H1 (cell line): ENCODE measurements at regions not wholly inside any gene's neighbourhood (a gene's known extent, or its start where the extent isn't known, plus 50 kb on each side); places are given as distances from the start of the nearest gene placed in this dataset.

Source experiments
- CTCF ChIA-PET: fragments of 300-600 bp; sonication (Branson Sonifier 250); formaldehyde crosslinking; loops from one replicate; lab custom pipeline; 2021; ENCODE audit not compliant: partially characterized antibody; lab: Charles Lee
- POLR2A ChIA-PET: fragments of 300-600 bp; sonication (Branson Sonifier 250); formaldehyde crosslinking; loops from one replicate; lab custom pipeline; 2021; ENCODE audit warnings: inconsistent platforms; ENCODE audit not compliant: partially characterized antibody; lab: Charles Lee
- DNase-seq, 2 experiments: peaks; one replicate each; pipeline versions ENCODE4 v3.0.0 to v3.0.0-alpha.2; 2010 to 2022; ENCODE audit warnings: low spot score in 2 of 2, low read depth in 1 of 2, mixed read lengths in 1 of 2
- FAIRE-seq: peaks from 2 replicates; lab custom pipeline; 2011; peaks lifted over from hg19 to GRCh38; lab: Jason Lieb, UNC
- H2AFZ ChIP-seq: 2 replicates; pipeline ENCODE4 v1.8.1; 2012; ENCODE audit warnings: low read length, inconsistent platforms
- H2AK5ac ChIP-seq: 2 replicates; pipeline ENCODE4 v1.6.1; 2013; ENCODE audit warnings: low read depth, low read length
- H2BK120ac ChIP-seq: replicated peaks from 2 replicates; pipeline ENCODE3; 2013; ENCODE audit warnings: low read depth, low read length, inconsistent platforms
- H2BK12ac ChIP-seq: 2 replicates; pipeline ENCODE4 v1.6.1; 2013; ENCODE audit warnings: low read depth, low read length
- H2BK15ac ChIP-seq: 2 replicates; pipeline ENCODE4 v1.6.1; 2013; ENCODE audit warnings: low read length
- H2BK20ac ChIP-seq: 2 replicates; pipeline ENCODE4 v1.6.1; 2013; ENCODE audit warnings: low read length
- H2BK5ac ChIP-seq: 2 replicates; pipeline ENCODE4 v1.6.1; 2013; ENCODE audit warnings: low read depth, low read length
- H3K14ac ChIP-seq: 2 replicates; pipeline ENCODE4 v1.6.1; 2013; ENCODE audit warnings: inconsistent platforms; ENCODE audit not compliant: insufficient read length
- H3K18ac ChIP-seq: 2 replicates; pipeline ENCODE4 v1.6.1; 2013; ENCODE audit warnings: low read length; ENCODE audit errors: extremely low read depth
- H3K23ac ChIP-seq: 2 replicates; pipeline ENCODE4 v1.6.1; 2013; ENCODE audit warnings: inconsistent platforms; ENCODE audit not compliant: insufficient read length
- H3K23me2 ChIP-seq: 2 replicates; pipeline ENCODE4 v1.6.1; 2013; ENCODE audit warnings: low read depth, low read length
- H3K27ac ChIP-seq: 2 replicates; pipeline ENCODE4 v1.6.1; 2011; ENCODE audit warnings: low read depth, low read length, inconsistent platforms
- H3K27me3 ChIP-seq, 4 experiments: replicated peaks in 1 of 4; 1 replicate in 1 of 4; 2 replicates in 3 of 4; pipeline versions ENCODE4 v1.6.1 to v1.8.1; 2011 to 2013; ENCODE audit warnings: low read length in 3 of 4, mild to moderate bottlenecking in 3 of 4, inconsistent platforms in 2 of 4, mixed read lengths in 2 of 4, moderate library complexity in 1 of 4; ENCODE audit not compliant: control insufficient read depth in 3 of 4, insufficient read depth in 3 of 4; ENCODE audit errors: extremely low read depth in 1 of 4
- H3K36me3 ChIP-seq, 4 experiments: 2 replicates each; pipeline versions ENCODE4 v1.6.1 to v1.8.1; 2011 to 2013; ENCODE audit warnings: mild to moderate bottlenecking in 4 of 4, low read length in 3 of 4, moderate library complexity in 2 of 4, control low read depth in 1 of 4, inconsistent platforms in 1 of 4; ENCODE audit not compliant: insufficient read depth in 4 of 4, control insufficient read depth in 2 of 4
- H3K4ac ChIP-seq: replicated peaks from 2 replicates; pipeline ENCODE3; 2013; ENCODE audit warnings: low read length, low read depth, mixed read lengths, inconsistent platforms; ENCODE audit not compliant: insufficient read length
- H3K4me1 ChIP-seq, 4 experiments: replicated peaks in 1 of 4; 1 replicate in 1 of 4; 2 replicates in 3 of 4; pipeline versions ENCODE4 v1.6.1 to v1.8.1; 2011 to 2013; ENCODE audit warnings: low read length in 3 of 4, inconsistent platforms in 2 of 4, mixed read lengths in 1 of 4; ENCODE audit not compliant: insufficient read depth in 4 of 4, control insufficient read depth in 3 of 4
- H3K4me2 ChIP-seq, 2 experiments: 2 replicates each; pipeline versions ENCODE4 v1.6.1 to v1.8.1; 2011 to 2013; ENCODE audit warnings: low read depth in 2 of 2, low read length in 2 of 2, control low read depth in 1 of 2, inconsistent platforms in 1 of 2, mild to moderate bottlenecking in 1 of 2; ENCODE audit not compliant: insufficient read depth in 1 of 2
- H3K4me3 ChIP-seq, 4 experiments: fragments of 200-600, 300-600 bp in 1 of 4; sonication (generic), shearing (Covaris generic), sonication (Bioruptor Twin) in 1 of 4; 2 replicates each; pipeline versions ENCODE4 v1.5.1 to v1.8.1; 2011 to 2016; ENCODE audit warnings: low read length in 4 of 4, low read depth in 3 of 4, control low read depth in 2 of 4, inconsistent platforms in 2 of 4, mild to moderate bottlenecking in 2 of 4, mixed read lengths in 1 of 4, moderate library complexity in 1 of 4; ENCODE audit not compliant: insufficient read depth in 2 of 4; ENCODE audit errors: extremely low read depth in 1 of 4
- H3K56ac ChIP-seq: replicated peaks from 2 replicates; pipeline ENCODE3; 2013; ENCODE audit warnings: low read depth, mild to moderate bottlenecking, mixed read lengths, low read length, inconsistent platforms; ENCODE audit not compliant: insufficient read length
- H3K79me1 ChIP-seq: 2 replicates; pipeline ENCODE4 v1.6.1; 2013; ENCODE audit warnings: low read depth, low read length, control low read depth
- H3K79me2 ChIP-seq, 2 experiments: 2 replicates each; pipeline versions ENCODE4 v1.6.1 to v1.8.1; 2012 to 2013; ENCODE audit warnings: low read length in 2 of 2, mild to moderate bottlenecking in 2 of 2, inconsistent platforms in 1 of 2; ENCODE audit not compliant: insufficient read depth in 2 of 2, control insufficient read depth in 1 of 2
- H3K9ac ChIP-seq, 4 experiments: replicated peaks in 1 of 4; 1 replicate in 1 of 4; 2 replicates in 3 of 4; pipeline versions ENCODE4 v1.6.1 to v1.8.1; 2011 to 2013; ENCODE audit warnings: low read depth in 3 of 4, low read length in 3 of 4, control low read depth in 2 of 4, mild to moderate bottlenecking in 2 of 4, moderate library complexity in 2 of 4, inconsistent platforms in 1 of 4; ENCODE audit errors: extremely low read depth in 1 of 4
- H3K9me3 ChIP-seq, 2 experiments: 2 replicates each; pipeline versions ENCODE4 v1.6.1 to v1.8.1; 2012 to 2013; ENCODE audit warnings: mild to moderate bottlenecking in 2 of 2, moderate library complexity in 2 of 2, control low read depth in 1 of 2, inconsistent platforms in 1 of 2, low read depth in 1 of 2, low read length in 1 of 2, mixed read lengths in 1 of 2; ENCODE audit not compliant: insufficient read depth in 2 of 2
- H4K20me1 ChIP-seq, 2 experiments: replicated peaks in 1 of 2; 2 replicates each; pipeline versions ENCODE3 to v1.8.1; 2011 to 2013; ENCODE audit warnings: inconsistent platforms in 2 of 2, low read length in 2 of 2, mild to moderate bottlenecking in 1 of 2; ENCODE audit not compliant: insufficient read depth in 2 of 2, control insufficient read depth in 1 of 2
- H4K5ac ChIP-seq: 2 replicates; pipeline ENCODE4 v1.6.1; 2013; ENCODE audit warnings: low read length, low read depth, mixed read lengths, inconsistent platforms; ENCODE audit not compliant: insufficient read length
- H4K8ac ChIP-seq: 2 replicates; pipeline ENCODE4 v1.8.0; 2013; ENCODE audit warnings: mild to moderate bottlenecking, moderate library complexity, low read length, inconsistent platforms; ENCODE audit not compliant: insufficient read depth; ENCODE audit errors: extremely low read depth
- H4K91ac ChIP-seq: replicated peaks from 2 replicates; pipeline ENCODE3; 2013; ENCODE audit warnings: low read length, mixed read lengths, inconsistent platforms; ENCODE audit not compliant: insufficient read length
- CBX5 ChIP-seq: fragments of 300-800, 300-1000 bp; sonication (generic); IDR thresholded peaks from 2 replicates; pipeline ENCODE4 v1.7.1; 2016; ENCODE audit warnings: antibody characterized with exemption, low read length, low read depth
- CHD2 ChIP-seq: IDR thresholded peaks from 2 replicates; pipeline ENCODE4 v1.6.1; 2012; ENCODE audit warnings: low read length, improper control_type of control experiment
- EGR1 ChIP-seq: IDR thresholded peaks from 2 replicates; pipeline ENCODE4 v1.6.1; 2011; ENCODE audit warnings: low read depth, low read length, borderline replicate concordance
- NRF1 ChIP-seq: IDR thresholded peaks from 2 replicates; pipeline ENCODE4 v1.6.1; 2011; ENCODE audit warnings: mild to moderate bottlenecking, low read depth, low read length, improper control_type of control experiment
- PHF8 ChIP-seq: fragments of 200-600 bp; sonication (generic); conservative IDR thresholded peaks from 2 replicates; pipeline ENCODE4 v1.7.1; 2012; ENCODE audit warnings: low read depth, mild to moderate bottlenecking, inconsistent platforms, low read length, moderate library complexity
- POLR2A ChIP-seq, 2 experiments: IDR thresholded peaks; 1 replicate in 1 of 2; 2 replicates in 1 of 2; pipeline ENCODE4 v1.6.1; 2011; ENCODE audit warnings: low read depth in 2 of 2, low read length in 2 of 2, mild to moderate bottlenecking in 2 of 2; ENCODE audit errors: control extremely low read depth in 1 of 2
- POU5F1 ChIP-seq: IDR thresholded peaks from 2 replicates; pipeline ENCODE4 v1.6.1; 2011; ENCODE audit warnings: low read depth, mild to moderate bottlenecking, low read length, moderate library complexity
- RBBP5 ChIP-seq: IDR thresholded peaks from 2 replicates; pipeline ENCODE4 v1.7.1; 2012; ENCODE audit warnings: low read depth, mild to moderate bottlenecking, inconsistent platforms, low read length, moderate library complexity, borderline replicate concordance
- SIRT6 ChIP-seq: IDR thresholded peaks from one replicate; pipeline ENCODE4 v1.7.1; 2012; ENCODE audit warnings: low read length, inconsistent platforms
- SP2 ChIP-seq: IDR thresholded peaks from 2 replicates; pipeline ENCODE4 v1.6.1; 2012; ENCODE audit warnings: mild to moderate bottlenecking, low read length, inconsistent platforms
- YY1 ChIP-seq: IDR thresholded peaks from 2 replicates; pipeline ENCODE4 v1.6.1; 2011; ENCODE audit warnings: low read depth, mild to moderate bottlenecking, low read length
- ZNF274 ChIP-seq: IDR thresholded peaks from 2 replicates; pipeline ENCODE4 v1.7.0; 2012; ENCODE audit warnings: low read length, borderline replicate concordance; ENCODE audit errors: extremely low read depth
- WGBS, 2 experiments: shearing (Covaris generic) in 1 of 2; methylation state at CpG; one replicate each; pipeline versions ENCODE4 v1.1.6 to v1.1.7; 2013 to 2015; ENCODE audit warnings: low lambda C conversion rate in 2 of 2, mixed read lengths in 2 of 2, inconsistent platforms in 1 of 2, low coverage in 1 of 2, missing lambda C conversion rate in 1 of 2; ENCODE audit not compliant: insufficient replicate concordance in 2 of 2, insufficient coverage in 1 of 2, insufficient read length in 1 of 2; ENCODE audit errors: extremely low coverage in 1 of 2, missing lambda C conversion rate in 1 of 2; 5-methylcytosine and 5-hydroxymethylcytosine counted together
- TF ChIP-seq, protein P1 (sequence below): IDR thresholded peaks from 2 replicates; pipeline ENCODE4 v1.6.1; 2012; ENCODE audit warnings: inconsistent platforms
- TF ChIP-seq, protein P2 (sequence below): IDR thresholded peaks from 2 replicates; pipeline ENCODE4 v1.6.1; 2012; ENCODE audit warnings: inconsistent platforms

DNA sequence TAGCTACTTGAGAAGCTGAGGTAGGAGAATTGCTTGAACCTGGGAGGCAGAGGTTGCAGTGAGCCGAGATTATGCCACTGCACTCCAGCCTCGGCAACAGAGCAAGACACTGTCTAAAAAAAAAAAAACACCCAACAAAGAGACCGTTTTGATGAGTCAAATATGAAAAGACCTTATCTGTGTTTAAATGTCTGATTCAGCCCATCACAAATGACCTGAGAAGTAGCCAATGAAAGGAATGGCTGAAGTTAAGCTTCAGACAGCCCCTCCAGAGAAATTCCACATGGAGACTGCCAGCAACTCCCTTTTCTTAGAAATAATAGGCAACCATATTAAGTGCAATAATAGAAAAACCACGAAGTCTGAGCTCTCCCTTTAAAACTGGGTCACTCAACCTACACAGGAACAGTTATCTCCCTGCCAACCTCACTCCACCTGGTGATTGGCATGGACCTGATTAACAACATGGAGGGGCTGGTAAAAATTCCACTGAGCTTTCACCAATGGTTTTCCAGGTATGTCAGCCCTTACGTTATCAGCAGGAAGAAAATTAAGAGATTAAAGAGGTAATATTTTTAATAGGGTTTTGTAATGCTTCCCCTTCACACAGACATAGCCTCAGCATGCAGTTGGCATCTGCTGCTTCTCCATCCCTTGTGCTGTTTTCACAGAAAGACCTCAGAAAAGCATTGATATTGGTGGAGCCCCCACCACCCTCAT lies 238.1 kb upstream of the STT3B start:
- ChIA-PET POLR2A (no interaction called here), CTCF (no interaction called here)
- Histone ChIP-seq H2AFZ (no peak overlapping the region), H4K8ac (no peak overlapping the region), H2BK15ac (no peak overlapping the region), H3K9me3 (peaks cover 3% of the 10 kb centered on the region in 2 experiments; a peak in 1 of 4 replicates), H3K4me2 (no peak overlapping the region), H4K20me1 (no peaks in the 10 kb centered on the region), H2BK5ac (no peak overlapping the region), H2BK20ac (no peak overlapping the region), H2AK5ac (no peak overlapping the region), H3K4ac (no peak overlapping the region), H3K9ac (no peak overlapping the region), H4K5ac (no peak overlapping the region), H3K4me3 (no peak overlapping the region), H3K79me2 (no peaks in the 10 kb centered on the region), H4K91ac (no peak overlapping the region), H3K79me1 (no peaks in the 10 kb centered on the region), H3K18ac (no peak overlapping the region), H2BK12ac (no peak overlapping the region), H3K56ac (no peak overlapping the region), H3K23me2 (no peaks in the 10 kb centered on the region), H3K23ac (no peak overlapping the region), H3K4me1 (peaks cover 0 to 4% (median under 1%) of the 10 kb centered on the region in 4 experiments; a peak in 1 of 7 replicates), H3K36me3 (no peaks in the 10 kb centered on the region), H3K14ac (no peak overlapping the region), H2BK120ac (no peak overlapping the region), H3K27ac (no peak overlapping the region), H3K27me3 (no peaks in the 10 kb centered on the region)
- 88% methylated on average over 5 of the region's 5 CpGs; no CpG with 5 or more reads in 1 of the 2 experiments for WGBS, 2 experiments
- no peak for FAIRE-seq
- no peak for DNase-seq
- TF ChIP-seq ZNF274 (no peak), POLR2A (IDR thresholded peaks at IDR 0.05; ENCODE audit: control extremely low read depth in 1 of 2, low read depth in 2 of 2, low read length in 2 of 2) (no peak), EGR1 (no peak), RBBP5 (no peak), YY1 (no peak), CBX5 (no peak), NRF1 (no peak), SIRT6 (no peak), PHF8 (no peak), POU5F1 (no peak), CHD2 (no peak), SP2 (no peak)
- TF ChIP-seq, protein P1, sequence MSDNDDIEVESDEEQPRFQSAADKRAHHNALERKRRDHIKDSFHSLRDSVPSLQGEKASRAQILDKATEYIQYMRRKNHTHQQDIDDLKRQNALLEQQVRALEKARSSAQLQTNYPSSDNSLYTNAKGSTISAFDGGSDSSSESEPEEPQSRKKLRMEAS, result no peak
- TF ChIP-seq, protein P2, sequence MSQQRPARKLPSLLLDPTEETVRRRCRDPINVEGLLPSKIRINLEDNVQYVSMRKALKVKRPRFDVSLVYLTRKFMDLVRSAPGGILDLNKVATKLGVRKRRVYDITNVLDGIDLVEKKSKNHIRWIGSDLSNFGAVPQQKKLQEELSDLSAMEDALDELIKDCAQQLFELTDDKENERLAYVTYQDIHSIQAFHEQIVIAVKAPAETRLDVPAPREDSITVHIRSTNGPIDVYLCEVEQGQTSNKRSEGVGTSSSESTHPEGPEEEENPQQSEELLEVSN, result no peak
